H1 (cell line): ENCODE measurements at regions not wholly inside any gene's neighbourhood (a gene's known extent, or its start where the extent isn't known, plus 50 kb on each side); places are given as distances from the start of the nearest gene placed in this dataset.

ENCODE experiments used
- CTCF ChIP-seq, 3 experiments: IDR thresholded peaks; 1 replicate in 2 of 3; 2 replicates in 1 of 3; pipeline versions ENCODE4 v1.5.1 to v1.6.1; 2011; ENCODE audit warnings: low read length in 3 of 3, mild to moderate bottlenecking in 3 of 3, inconsistent platforms in 2 of 3, low read depth in 1 of 3, moderate library complexity in 1 of 3; ENCODE audit not compliant: insufficient read depth in 1 of 3; ENCODE audit errors: control extremely low read depth in 1 of 3
- NANOG ChIP-seq: IDR thresholded peaks from 2 replicates; pipeline ENCODE4 v1.6.1; 2011; ENCODE audit warnings: low read length, low read depth, mild to moderate bottlenecking, inconsistent platforms; ENCODE audit not compliant: insufficient read depth, poor library complexity, severe bottlenecking

- TF ChIP-seq NANOG (no peak), CTCF (IDR thresholded peaks at IDR 0.05; ENCODE audit: control extremely low read depth in 1 of 3, insufficient read depth in 1 of 3, low read depth in 1 of 3, low read length in 3 of 3) (no peak)
Observed at GRCh38 chr4:65834707-65835106, 164.4 kb upstream of the EPHA5 start.
